Stomach (tissue), 4 donors: ENCODE measurements at regions not wholly inside any gene's neighbourhood (a gene's known extent, or its start where the extent isn't known, plus 50 kb on each side); places are given as distances from the start of the nearest gene placed in this dataset.

Experiments
- CTCF ChIP-seq, 7 experiments: fragments of 450-650 bp in 4 of 7; fragments of 200-600 bp in 3 of 7; sonication (generic) in 3 of 7; IDR thresholded peaks; one replicate each; pipeline ENCODE4 v1.5.1; 2016 to 2019; ENCODE audit warnings: antibody characterized with exemption in 7 of 7, control low read depth in 2 of 7, mild to moderate bottlenecking in 1 of 7
- EP300 ChIP-seq: sonication (generic); formaldehyde crosslinking; IDR thresholded peaks from one replicate; pipeline ENCODE4 v1.6.1; 2017; ENCODE audit warnings: antibody characterized with exemption
- POLR2A ChIP-seq, 4 donors: fragments of 450-650 bp; IDR thresholded peaks; one replicate each; pipeline ENCODE4 v1.6.1; 2016; ENCODE audit warnings: antibody characterized with exemption in 4 of 4, control low read depth in 2 of 4, mild to moderate bottlenecking in 1 of 4, moderate library complexity in 1 of 4

GRCh38 chr13:81223778-81224177, 882.9 kb upstream of the SPRY2 start:
- TF ChIP-seq CTCF (IDR thresholded peaks at IDR 0.05) = no peak
- TF ChIP-seq EP300 = no peak
- TF ChIP-seq POLR2A (IDR thresholded peaks at IDR 0.05) = no peak
